Ascending aorta (tissue), 2 donors: ENCODE measurements at regions not wholly inside any gene's neighbourhood (a gene's known extent, or its start where the extent isn't known, plus 50 kb on each side); places are given as distances from the start of the nearest gene placed in this dataset.
"Not testable (repeated sequence)": the region's sequence is repeated elsewhere in the genome, so short reads cannot be mapped to it uniquely, and the experiment has no call there.

Experiments used
- DNase-seq, 2 donors: peaks; one replicate each; pipeline ENCODE4 v3.0.0-alpha.2; 2019; ENCODE audit warnings: low spot score in 2 of 2
- H3K27ac ChIP-seq, 2 donors: fragments of 200-600 bp; sonication (generic); one replicate each; pipeline ENCODE4 v1.5.1; 2016 to 2017; ENCODE audit warnings: mild to moderate bottlenecking in 1 of 2
- H3K27me3 ChIP-seq: fragments of 200-600 bp; sonication (generic); one replicate; pipeline ENCODE4 v1.5.1; 2017
- H3K36me3 ChIP-seq, 2 donors: fragments of 200-600 bp; sonication (generic); one replicate each; pipeline ENCODE4 v1.5.1; 2016
- H3K4me1 ChIP-seq, 2 donors: fragments of 200-600 bp; sonication (generic); one replicate each; pipeline ENCODE4 v1.5.1; 2016 to 2017; ENCODE audit warnings: mild to moderate bottlenecking in 1 of 2
- H3K4me3 ChIP-seq, 2 donors: fragments of 200-600 bp; sonication (generic); one replicate each; pipeline ENCODE4 v1.5.1; 2016 to 2017; ENCODE audit warnings: mild to moderate bottlenecking in 1 of 2
- H3K9me3 ChIP-seq, 2 donors: fragments of 200-600 bp; sonication (generic); one replicate each; pipeline ENCODE4 v1.5.1; 2016
- intact Hi-C: fragments of 100-400 bp; cut with DNase I; formaldehyde crosslinking; loops from one replicate; pipeline ENCODE4 v1.15.1; 2023
- TF ChIP-seq, protein P1 (sequence below), 3 experiments: fragments of 200-600 bp in 2 of 3; fragments of 450-650 bp in 1 of 3; sonication (generic) in 2 of 3; IDR thresholded peaks; one replicate each; pipeline ENCODE4 v1.5.1; 2016 to 2019; ENCODE audit warnings: antibody characterized with exemption in 3 of 3, mild to moderate bottlenecking in 1 of 3, moderate library complexity in 1 of 3

DNA sequence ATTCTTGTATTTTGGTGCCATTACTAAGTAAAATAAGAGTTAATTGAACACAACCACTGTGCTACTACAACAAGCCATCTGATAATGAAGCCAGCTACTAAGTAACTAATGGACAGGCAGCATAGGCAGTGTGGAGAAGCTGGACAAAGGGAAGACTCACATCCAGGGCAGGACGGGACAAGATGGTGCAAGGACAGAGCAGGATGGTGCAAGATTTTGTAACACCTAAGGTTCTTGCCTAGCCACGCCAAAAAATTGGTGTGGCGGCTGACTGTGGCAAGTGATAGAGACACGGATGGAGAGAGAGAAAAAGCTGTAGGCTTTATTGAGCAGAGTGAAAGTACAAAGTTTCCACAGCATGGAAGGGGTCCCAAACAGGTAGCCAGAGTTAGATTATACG lies 114.0 kb upstream of the VANGL1 start:
- no peaks in the 10 kb centered on the region for H3K9me3 ChIP-seq
- no peak for DNase-seq
- H3K4me3 ChIP-seq, result no peak overlapping the region
- intact Hi-C loops, result no loop called here
- no peak overlapping the region for H3K27ac ChIP-seq
- no peaks in the 10 kb centered on the region for H3K36me3 ChIP-seq
- TF ChIP-seq, protein P1, sequence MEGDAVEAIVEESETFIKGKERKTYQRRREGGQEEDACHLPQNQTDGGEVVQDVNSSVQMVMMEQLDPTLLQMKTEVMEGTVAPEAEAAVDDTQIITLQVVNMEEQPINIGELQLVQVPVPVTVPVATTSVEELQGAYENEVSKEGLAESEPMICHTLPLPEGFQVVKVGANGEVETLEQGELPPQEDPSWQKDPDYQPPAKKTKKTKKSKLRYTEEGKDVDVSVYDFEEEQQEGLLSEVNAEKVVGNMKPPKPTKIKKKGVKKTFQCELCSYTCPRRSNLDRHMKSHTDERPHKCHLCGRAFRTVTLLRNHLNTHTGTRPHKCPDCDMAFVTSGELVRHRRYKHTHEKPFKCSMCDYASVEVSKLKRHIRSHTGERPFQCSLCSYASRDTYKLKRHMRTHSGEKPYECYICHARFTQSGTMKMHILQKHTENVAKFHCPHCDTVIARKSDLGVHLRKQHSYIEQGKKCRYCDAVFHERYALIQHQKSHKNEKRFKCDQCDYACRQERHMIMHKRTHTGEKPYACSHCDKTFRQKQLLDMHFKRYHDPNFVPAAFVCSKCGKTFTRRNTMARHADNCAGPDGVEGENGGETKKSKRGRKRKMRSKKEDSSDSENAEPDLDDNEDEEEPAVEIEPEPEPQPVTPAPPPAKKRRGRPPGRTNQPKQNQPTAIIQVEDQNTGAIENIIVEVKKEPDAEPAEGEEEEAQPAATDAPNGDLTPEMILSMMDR (IDR thresholded peaks at IDR 0.05), result no peak
- no peaks in the 10 kb centered on the region for H3K27me3 ChIP-seq
- no peaks in the 10 kb centered on the region for H3K4me1 ChIP-seq

DNA sequence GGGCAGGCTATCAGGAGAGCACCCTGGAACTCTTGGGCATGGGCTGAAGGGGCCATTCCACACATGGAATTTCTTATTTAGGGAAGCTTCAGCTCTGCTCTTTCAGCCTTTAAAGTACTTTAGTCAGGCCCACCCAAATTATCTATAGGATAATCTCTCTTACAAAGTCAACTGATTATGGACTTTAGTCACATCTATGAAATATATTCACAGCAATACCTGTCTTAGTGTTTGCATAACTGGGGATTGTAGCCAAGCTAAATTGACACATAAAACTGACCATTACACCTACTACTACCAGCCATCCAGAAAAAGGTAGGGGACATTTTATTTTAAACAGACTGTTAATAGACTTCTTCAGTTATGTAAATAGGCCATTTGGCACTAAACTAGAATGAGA lies 114.9 kb upstream of the VANGL1 start:
- H3K4me1 ChIP-seq, result no peaks in the 10 kb centered on the region
- intact Hi-C loops, result no loop called here
- no peak overlapping the region for H3K27ac ChIP-seq
- DNase-seq, result no peak
- TF ChIP-seq, protein P1 (IDR thresholded peaks at IDR 0.05), result no peak
- H3K27me3 ChIP-seq, result no peaks in the 10 kb centered on the region
- no peak overlapping the region for H3K4me3 ChIP-seq
- H3K36me3 ChIP-seq, result no peaks in the 10 kb centered on the region
- no peaks in the 10 kb centered on the region for H3K9me3 ChIP-seq

GRCh38 chr1:115524236-115524635 lies 117.5 kb upstream of the VANGL1 start:
- H3K4me3 ChIP-seq, result no peak overlapping the region
- no peaks in the 10 kb centered on the region for H3K27me3 ChIP-seq
- no peaks in the 10 kb centered on the region for H3K36me3 ChIP-seq
- TF ChIP-seq, protein P1 (IDR thresholded peaks at IDR 0.05), result no peak
- DNase-seq, result no peak
- intact Hi-C loops, result no loop called here
- H3K4me1 ChIP-seq, result no peaks in the 10 kb centered on the region
- H3K27ac ChIP-seq, result no peak overlapping the region
- no peaks in the 10 kb centered on the region for H3K9me3 ChIP-seq

- DNase-seq, result no peak
- Histone ChIP-seq H3K4me1 (no peaks in the 10 kb centered on the region), H3K27me3 (no peaks in the 10 kb centered on the region), H3K36me3 (no peaks in the 10 kb centered on the region), H3K27ac (no peak overlapping the region), H3K4me3 (no peak overlapping the region), H3K9me3 (no peaks in the 10 kb centered on the region)
- intact Hi-C loops, result no loop called here
- TF ChIP-seq, protein P1 (IDR thresholded peaks at IDR 0.05), result no peak
Observed at GRCh38 chr1:115522386-115522785, 119.4 kb upstream of the VANGL1 start.

DNA sequence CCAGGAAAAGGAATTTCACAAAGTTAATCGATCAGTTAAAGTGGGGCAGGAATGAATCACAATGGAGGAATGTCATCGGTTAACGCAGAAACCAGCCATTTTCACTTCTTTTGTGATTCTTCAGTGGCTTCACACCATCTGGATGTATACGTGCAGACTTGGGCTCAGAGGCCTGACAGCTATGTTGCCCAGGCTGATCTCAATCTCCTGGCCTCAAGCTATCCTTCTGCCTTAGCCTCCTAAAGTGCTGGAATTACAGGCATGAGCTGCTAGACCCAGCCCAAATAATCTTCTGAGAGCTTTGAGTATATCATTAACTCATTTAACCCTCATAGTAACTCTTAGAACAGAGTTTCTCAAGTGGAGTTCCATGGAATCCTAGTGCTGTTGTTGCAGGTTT lies 126.5 kb upstream of the VANGL1 start:
- TF ChIP-seq, protein P1 (IDR thresholded peaks at IDR 0.05), result no peak
- no peaks in the 10 kb centered on the region for H3K4me1 ChIP-seq
- intact Hi-C loops, result no loop called here
- H3K27me3 ChIP-seq, result no peaks in the 10 kb centered on the region
- H3K4me3 ChIP-seq, result no peak overlapping the region
- no peak overlapping the region for H3K27ac ChIP-seq
- H3K36me3 ChIP-seq, result no peaks in the 10 kb centered on the region
- no peak for DNase-seq
- H3K9me3 ChIP-seq, result no peaks in the 10 kb centered on the region

DNA sequence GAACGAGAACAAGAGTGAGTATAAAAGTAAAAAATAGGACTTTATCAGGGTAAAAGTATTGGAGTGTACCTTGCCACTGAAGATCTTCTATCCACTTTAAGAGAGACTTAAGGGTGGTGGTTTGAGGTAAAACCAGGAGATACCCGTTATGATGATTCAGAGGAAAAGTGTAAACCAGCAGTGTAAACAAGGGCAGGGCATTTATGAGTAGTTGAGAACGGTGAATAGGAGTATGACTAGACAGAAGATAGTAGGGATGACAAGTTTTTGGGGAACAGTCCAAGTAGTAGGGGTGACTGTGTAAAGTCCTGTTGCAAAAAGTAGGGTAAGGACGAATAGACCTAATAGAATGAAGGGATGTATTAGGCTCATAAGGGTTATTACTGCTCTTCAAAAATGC lies 131.5 kb upstream of the VANGL1 start:
- H3K4me1 ChIP-seq, H3K4me3 ChIP-seq, intact Hi-C loops, H3K36me3 ChIP-seq, H3K27ac ChIP-seq, DNase-seq, H3K27me3 ChIP-seq, H3K9me3 ChIP-seq: not testable (repeated sequence)
